CD4-positive, alpha-beta T cell (primary cell): ENCODE measurements at regions not wholly inside any gene's neighbourhood (a gene's known extent, or its start where the extent isn't known, plus 50 kb on each side); places are given as distances from the start of the nearest gene placed in this dataset.

Experiments used
- ATAC-seq: fragments of 200-7000 bp; cut with Tn5 transposase; one replicate; pipeline ENCODE4 v1.10.0; 2022; ENCODE audit warnings: mild to moderate bottlenecking; ENCODE audit not compliant: poor library complexity
- CTCF ChIA-PET: fragments of 350-600 bp; sonication (Branson Sonifier 250); formaldehyde crosslinking; loops from one replicate; lab custom pipeline; 2021; ENCODE audit warnings: antibody characterized with exemption, inconsistent platforms; lab: Charles Lee
- POLR2A ChIA-PET: fragments of 350-600 bp; sonication (Branson Sonifier 250); formaldehyde crosslinking; loops from one replicate; lab custom pipeline; 2021; ENCODE audit warnings: antibody characterized with exemption, inconsistent platforms; lab: Charles Lee
- DNase-seq, 14 experiments: peaks; one replicate each; pipeline ENCODE4 v3.0.0-alpha.2; 2013 to 2020; ENCODE audit warnings: mixed read lengths in 2 of 14
- H3K27ac ChIP-seq, 2 donors: one replicate each; pipeline versions ENCODE4 v1.5.1 to v1.7.0; 2013; ENCODE audit warnings: low read length in 2 of 2, low read depth in 1 of 2, mild to moderate bottlenecking in 1 of 2
- H3K27me3 ChIP-seq, 2 experiments: 1 replicate in 1 of 2; 2 replicates in 1 of 2; pipeline versions ENCODE4 v1.6.1 to v1.7.0; 2013; ENCODE audit warnings: low read length in 2 of 2, control low read depth in 1 of 2, mild to moderate bottlenecking in 1 of 2, moderate library complexity in 1 of 2; ENCODE audit not compliant: insufficient read depth in 2 of 2, control insufficient read depth in 1 of 2
- H3K36me3 ChIP-seq: one replicate; pipeline ENCODE4 v1.6.1; 2013; ENCODE audit warnings: low read length, control low read depth; ENCODE audit not compliant: insufficient read depth
- H3K4me1 ChIP-seq: one replicate; pipeline ENCODE4 v1.6.1; 2013; ENCODE audit warnings: low read length, control low read depth; ENCODE audit not compliant: insufficient read depth
- H3K4me3 ChIP-seq: one replicate; pipeline ENCODE4 v1.5.1; 2013; ENCODE audit warnings: mild to moderate bottlenecking, low read length, moderate library complexity
- H3K9me3 ChIP-seq, 2 experiments: 1 replicate in 1 of 2; 2 replicates in 1 of 2; pipeline versions ENCODE4 v1.6.1 to v1.7.0; 2013; ENCODE audit warnings: low read length in 2 of 2, mild to moderate bottlenecking in 2 of 2, control low read depth in 1 of 2, moderate library complexity in 1 of 2; ENCODE audit not compliant: control insufficient read depth in 1 of 2, insufficient read depth in 1 of 2
- H3K27ac Mint-ChIP-seq: one replicate; pipeline ENCODE4 v1.8.0; 2020; ENCODE audit warnings: mixed read lengths
- H3K27me3 Mint-ChIP-seq: one replicate; pipeline ENCODE4 v1.8.0; 2021; ENCODE audit warnings: mixed read lengths
- H3K36me3 Mint-ChIP-seq: one replicate; pipeline ENCODE4 v1.8.0; 2021; ENCODE audit warnings: low read depth, mixed read lengths
- H3K4me1 Mint-ChIP-seq: one replicate; pipeline ENCODE4 v1.8.0; 2021; ENCODE audit warnings: low read depth, mixed read lengths
- H3K4me3 Mint-ChIP-seq: one replicate; pipeline ENCODE4 v1.8.0; 2020; ENCODE audit warnings: mild to moderate bottlenecking, mixed read lengths
- H3K9me3 Mint-ChIP-seq: one replicate; pipeline ENCODE4 v1.8.0; 2020; ENCODE audit warnings: mixed read lengths
- intact Hi-C, 2 experiments: fragments of 100-400 bp; cut with DNase I in 1 of 2; cut with micrococcal nuclease in 1 of 2; formaldehyde crosslinking; loops; one replicate each; pipeline versions ENCODE4 v1.15.1 to v1.9.0; 2023 to 2025; cut with DNase I, micrococcal nuclease
- TF ChIP-seq, protein P1 (sequence below): fragments of 200-600 bp; IDR thresholded peaks from one replicate; pipeline ENCODE4 v1.8.0; 2022; ENCODE audit warnings: antibody characterized with exemption, mild to moderate bottlenecking

DNA sequence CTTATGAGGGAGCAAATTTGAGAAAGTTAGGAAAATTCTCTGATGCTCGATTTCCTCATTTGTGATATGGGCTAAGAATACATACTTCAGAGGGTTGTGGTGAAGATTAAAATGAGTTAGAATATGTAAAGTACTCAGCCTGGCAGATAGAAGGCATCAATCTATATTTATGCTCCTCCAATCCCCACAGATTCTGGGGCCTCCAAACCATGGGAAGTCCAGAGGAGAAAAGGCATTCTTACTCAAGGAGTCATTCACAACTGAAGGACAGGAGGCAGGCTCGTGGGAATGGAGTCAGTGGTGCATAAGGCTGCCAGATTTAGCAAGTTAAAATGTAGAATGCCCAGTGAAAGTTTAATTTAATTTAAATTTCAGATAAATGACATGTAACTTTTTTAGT is 330.0 kb upstream of the POU3F1 start:
- peaks cover 5 to 10% of the 10 kb centered on the region in 2 experiments for H3K9me3 ChIP-seq
- ATAC-seq (no peak), DNase-seq (no peak)
- Mint-ChIP-seq H3K9me3 (no peaks in the 10 kb centered on the region), H3K4me3 (no peak overlapping the region), H3K27me3 (peaks cover 11% of the 10 kb centered on the region), H3K36me3 (no peaks in the 10 kb centered on the region), H3K27ac (no peak overlapping the region), H3K4me1 (no peaks in the 10 kb centered on the region)
- H3K27me3 ChIP-seq: peaks cover 0 to 6% of the 10 kb centered on the region in 2 experiments
- intact Hi-C loops: no loop called here
- no peaks in the 10 kb centered on the region for H3K36me3 ChIP-seq
- ChIA-PET POLR2A (no interaction called here), CTCF (no interaction called here)
- H3K4me1 ChIP-seq: no peaks in the 10 kb centered on the region
- no peak overlapping the region for H3K4me3 ChIP-seq
- TF ChIP-seq, protein P1, sequence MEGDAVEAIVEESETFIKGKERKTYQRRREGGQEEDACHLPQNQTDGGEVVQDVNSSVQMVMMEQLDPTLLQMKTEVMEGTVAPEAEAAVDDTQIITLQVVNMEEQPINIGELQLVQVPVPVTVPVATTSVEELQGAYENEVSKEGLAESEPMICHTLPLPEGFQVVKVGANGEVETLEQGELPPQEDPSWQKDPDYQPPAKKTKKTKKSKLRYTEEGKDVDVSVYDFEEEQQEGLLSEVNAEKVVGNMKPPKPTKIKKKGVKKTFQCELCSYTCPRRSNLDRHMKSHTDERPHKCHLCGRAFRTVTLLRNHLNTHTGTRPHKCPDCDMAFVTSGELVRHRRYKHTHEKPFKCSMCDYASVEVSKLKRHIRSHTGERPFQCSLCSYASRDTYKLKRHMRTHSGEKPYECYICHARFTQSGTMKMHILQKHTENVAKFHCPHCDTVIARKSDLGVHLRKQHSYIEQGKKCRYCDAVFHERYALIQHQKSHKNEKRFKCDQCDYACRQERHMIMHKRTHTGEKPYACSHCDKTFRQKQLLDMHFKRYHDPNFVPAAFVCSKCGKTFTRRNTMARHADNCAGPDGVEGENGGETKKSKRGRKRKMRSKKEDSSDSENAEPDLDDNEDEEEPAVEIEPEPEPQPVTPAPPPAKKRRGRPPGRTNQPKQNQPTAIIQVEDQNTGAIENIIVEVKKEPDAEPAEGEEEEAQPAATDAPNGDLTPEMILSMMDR: no peak
- no peak overlapping the region for H3K27ac ChIP-seq

GRCh38 chr1:38375035-38375434 is 328.4 kb upstream of the POU3F1 start:
- no peaks in the 10 kb centered on the region for H3K9me3 Mint-ChIP-seq
- CTCF ChIA-PET: no interaction called here
- POLR2A ChIA-PET: no interaction called here
- no peak overlapping the region for H3K27ac Mint-ChIP-seq
- Histone ChIP-seq H3K4me1 (no peaks in the 10 kb centered on the region), H3K4me3 (no peak overlapping the region), H3K9me3 (peaks cover 5 to 10% of the 10 kb centered on the region in 2 experiments), H3K36me3 (no peaks in the 10 kb centered on the region), H3K27ac (no peak overlapping the region), H3K27me3 (peaks cover 9 to 14% of the 10 kb centered on the region in 2 experiments)
- TF ChIP-seq, protein P1: no peak
- no peak overlapping the region for H3K4me3 Mint-ChIP-seq
- intact Hi-C loops: no loop called here
- H3K36me3 Mint-ChIP-seq: no peaks in the 10 kb centered on the region
- ATAC-seq (no peak), DNase-seq (no peak)
- H3K27me3 Mint-ChIP-seq: peaks cover 11% of the 10 kb centered on the region
- no peaks in the 10 kb centered on the region for H3K4me1 Mint-ChIP-seq

- no peaks in the 10 kb centered on the region for H3K36me3 ChIP-seq
- no peaks in the 10 kb centered on the region for H3K4me1 ChIP-seq
- no peaks in the 10 kb centered on the region for H3K9me3 Mint-ChIP-seq
- ATAC-seq (no peak), DNase-seq (no peak)
- POLR2A ChIA-PET: no interaction called here
- peaks cover 5 to 10% of the 10 kb centered on the region in 2 experiments for H3K9me3 ChIP-seq
- H3K36me3 Mint-ChIP-seq: no peaks in the 10 kb centered on the region
- H3K27ac Mint-ChIP-seq: no peak overlapping the region
- no peak overlapping the region for H3K4me3 Mint-ChIP-seq
- intact Hi-C loops: no loop called here
- H3K4me3 ChIP-seq: no peak overlapping the region
- H3K27me3 Mint-ChIP-seq: peaks cover 11% of the 10 kb centered on the region
- no peaks in the 10 kb centered on the region for H3K4me1 Mint-ChIP-seq
- no peak overlapping the region for H3K27ac ChIP-seq
- TF ChIP-seq, protein P1: no peak
- CTCF ChIA-PET: no interaction called here
- H3K27me3 ChIP-seq: peaks cover 9 to 18% of the 10 kb centered on the region in 2 experiments
These were observed 324.9 kb upstream of the POU3F1 start for GRCh38 chr1:38371505-38371844.
